HCT116 (cell line): ENCODE measurements at regions not wholly inside any gene's neighbourhood (a gene's known extent, or its start where the extent isn't known, plus 50 kb on each side); places are given as distances from the start of the nearest gene placed in this dataset.

Experiments
- ATAC-seq: fragments of 200-7000 bp; cut with Tn5 transposase; 2 replicates; pipeline ENCODE4 v1.9.1; 2020; ENCODE audit warnings: mild to moderate bottlenecking, moderate library complexity
- BruUV-seq: library from RNA; stranded (reverse); fragments of 400-500 nt; replicated peaks from 2 replicates; lab custom pipeline; 2021; lab: Mats Ljungman, UMichigan
- CTCF ChIA-PET: fragments of 300-600 bp; sonication (Branson Sonifier 250); formaldehyde crosslinking; loops from one replicate; lab custom pipeline; 2021; ENCODE audit warnings: antibody characterized with exemption; lab: Charles Lee
- POLR2A ChIA-PET: fragments of 300-600, 350-600 bp; sonication (Branson Sonifier 250); formaldehyde crosslinking; loops from one replicate; lab custom pipeline; 2021; ENCODE audit warnings: antibody characterized with exemption; lab: Charles Lee
- RAD21 ChIA-PET, 2 experiments: fragments of 300-600 bp; sonication (Branson Sonifier 250); formaldehyde crosslinking; loops; one replicate each; lab custom pipeline; 2023; ENCODE audit warnings: low total read pairs in 2 of 2; ENCODE audit not compliant: uncharacterized antibody in 2 of 2, unreplicated experiment in 2 of 2, low non-redundant PET in 1 of 2; lab: Charles Lee
- DNase-seq: peaks from one replicate; pipeline ENCODE4 v3.0.0-alpha.2; 2010; ENCODE audit warnings: low read depth, low spot score
- H2AFZ ChIP-seq: fragments of 200-600 bp; shearing (Covaris generic), sonication (generic); 2 replicates; pipeline ENCODE4 v1.6.1; 2017; ENCODE audit warnings: low read depth, mixed run types, mixed read lengths, antibody characterized with exemption, low read length; ENCODE audit not compliant: poor library complexity, severe bottlenecking
- H3K27ac ChIP-seq: 2 replicates; pipeline ENCODE4 v1.5.1; 2012; ENCODE audit warnings: low read depth, low read length
- H3K27me3 ChIP-seq: fragments of 200-600 bp; sonication (generic); 2 replicates; pipeline ENCODE4 v1.6.1; 2016; ENCODE audit warnings: mixed run types, low read length, mixed read lengths; ENCODE audit not compliant: insufficient read depth
- H3K36me3 ChIP-seq, 2 experiments: fragments of 200-500 bp in 1 of 2; fragments of 200-600 bp in 1 of 2; sonication (Bioruptor generic) in 1 of 2; sonication (generic) in 1 of 2; 2 replicates each; pipeline versions ENCODE4 v1.5.1 to v1.6.1; 2014 to 2016; ENCODE audit warnings: low read length in 2 of 2, inconsistent platforms in 1 of 2, mixed read lengths in 1 of 2, mixed run types in 1 of 2; ENCODE audit not compliant: insufficient read depth in 2 of 2, control insufficient read depth in 1 of 2
- H3K4me1 ChIP-seq, 2 experiments: fragments of 200-600 bp in 1 of 2; sonication (generic) in 1 of 2; 2 replicates each; pipeline versions ENCODE4 v1.5.1 to v1.6.1; 2012 to 2017; ENCODE audit warnings: low read length in 2 of 2, inconsistent platforms in 1 of 2, mild to moderate bottlenecking in 1 of 2, mixed read lengths in 1 of 2, mixed run types in 1 of 2, moderate library complexity in 1 of 2; ENCODE audit not compliant: insufficient read depth in 2 of 2, control insufficient read depth in 1 of 2
- H3K4me2 ChIP-seq: fragments of 200-600 bp; sonication (generic); 2 replicates; pipeline ENCODE4 v1.6.1; 2017; ENCODE audit warnings: mixed run types, low read length, mixed read lengths
- H3K4me3 ChIP-seq, 2 experiments: fragments of 200-600 bp in 1 of 2; sonication (generic) in 1 of 2; replicated peaks in 1 of 2; 2 replicates each; pipeline ENCODE4 v1.5.1; 2011 to 2016; ENCODE audit warnings: low read length in 2 of 2, control low read depth in 1 of 2, low read depth in 1 of 2, mild to moderate bottlenecking in 1 of 2, mixed read lengths in 1 of 2, mixed run types in 1 of 2
- H3K79me2 ChIP-seq: fragments of 200-600 bp; sonication (generic); 2 replicates; pipeline ENCODE4 v1.6.1; 2017; ENCODE audit warnings: mild to moderate bottlenecking, mixed run types, low read length, moderate library complexity, mixed read lengths; ENCODE audit not compliant: insufficient read depth
- H3K9ac ChIP-seq: fragments of 200-600 bp; sonication (generic); 2 replicates; pipeline ENCODE4 v1.6.1; 2016; ENCODE audit warnings: low read length, mixed read lengths
- H3K9me2 ChIP-seq: fragments of 200-600 bp; sonication (generic), shearing (Covaris generic); 2 replicates; pipeline ENCODE4 v1.6.1; 2017; ENCODE audit warnings: mixed run types, mild to moderate bottlenecking, moderate library complexity; ENCODE audit not compliant: insufficient read depth
- H3K9me3 ChIP-seq, 2 experiments: fragments of 200-500 bp in 1 of 2; fragments of 200-600 bp in 1 of 2; sonication (Bioruptor generic) in 1 of 2; sonication (generic) in 1 of 2; 2 replicates each; pipeline ENCODE4 v1.6.1; 2014 to 2017; ENCODE audit warnings: low read length in 2 of 2, mixed read lengths in 2 of 2, inconsistent platforms in 1 of 2, low read depth in 1 of 2, mild to moderate bottlenecking in 1 of 2, mixed run types in 1 of 2, moderate library complexity in 1 of 2; ENCODE audit not compliant: control insufficient read depth in 1 of 2, insufficient read depth in 1 of 2
- H4K20me1 ChIP-seq: fragments of 200-600 bp; sonication (generic), shearing (Covaris generic); 2 replicates; pipeline ENCODE4 v1.6.1; 2017; ENCODE audit warnings: mixed run types, mild to moderate bottlenecking, moderate library complexity; ENCODE audit not compliant: insufficient read depth
- ATF3 ChIP-seq: IDR thresholded peaks from 2 replicates; pipeline ENCODE4 v1.6.1; 2012
- CEBPB ChIP-seq: IDR thresholded peaks from 2 replicates; pipeline ENCODE4 v1.6.1; 2012; ENCODE audit warnings: low read depth
- ELF1 ChIP-seq: IDR thresholded peaks from 2 replicates; pipeline ENCODE4 v1.6.1; 2012; ENCODE audit warnings: low read depth, borderline replicate concordance
- EZH2 ChIP-seq: fragments of 200-600 bp; sonication (generic); IDR thresholded peaks from 2 replicates; pipeline ENCODE4 v1.6.1; 2017; ENCODE audit warnings: antibody characterized with exemption, mixed run types
- EZH2phosphoT487 ChIP-seq: fragments of 200-600 bp; IDR thresholded peaks from 2 replicates; pipeline ENCODE4 v1.6.1; 2018; ENCODE audit warnings: antibody characterized with exemption, borderline replicate concordance
- FOSL1 ChIP-seq: IDR thresholded peaks from 2 replicates; pipeline ENCODE4 v1.6.1; 2012; ENCODE audit warnings: low read depth
- POLR2AphosphoS5 ChIP-seq: IDR thresholded peaks from 2 replicates; pipeline ENCODE4 v1.6.1; 2011; ENCODE audit warnings: mild to moderate bottlenecking, low read depth, low read length, moderate library complexity
- RAD21 ChIP-seq: IDR thresholded peaks from 2 replicates; pipeline ENCODE4 v1.6.1; 2012; ENCODE audit warnings: low read depth, mild to moderate bottlenecking
- SIN3A ChIP-seq: IDR thresholded peaks from 2 replicates; pipeline ENCODE4 v1.6.1; 2012; ENCODE audit warnings: low read depth
- SRF ChIP-seq: IDR thresholded peaks from 2 replicates; pipeline ENCODE4 v1.6.1; 2012; ENCODE audit warnings: low read depth
- TCF7L2 ChIP-seq: IDR thresholded peaks from 2 replicates; pipeline ENCODE4 v1.7.0; 2011; ENCODE audit warnings: borderline replicate concordance, inconsistent platforms; ENCODE audit not compliant: insufficient read depth, insufficient read length; ENCODE audit errors: extremely low read depth
- YY1 ChIP-seq: IDR thresholded peaks from 2 replicates; pipeline ENCODE4 v1.6.1; 2011; ENCODE audit warnings: low read length, low read depth, moderate library complexity, mild to moderate bottlenecking; ENCODE audit not compliant: insufficient replicate concordance; ENCODE audit errors: extremely low read depth
- ZFX ChIP-seq: fragments of 450-650 bp; IDR thresholded peaks from 2 replicates; pipeline ENCODE4 v1.6.1; 2017
- ZNF274 ChIP-seq: fragments of 200-500 bp; sonication (Bioruptor generic); IDR thresholded peaks from 2 replicates; pipeline ENCODE4 v1.6.1; 2014; ENCODE audit warnings: mild to moderate bottlenecking, low read depth, low read length, inconsistent platforms
- intact Hi-C: fragments of 100-400 bp; cut with micrococcal nuclease; formaldehyde crosslinking; loops from 2 replicates; pipeline ENCODE4 v1.10.0; 2022

GRCh38 chr13:74986609-74987008, 495.4 kb downstream of the TBC1D4 start:
- H3K79me2 ChIP-seq = no peaks in the 10 kb centered on the region
- no peak overlapping the region for H3K9ac ChIP-seq
- no peaks in the 10 kb centered on the region for H3K9me2 ChIP-seq
- intact Hi-C loops = no loop called here
- no peaks in the 10 kb centered on the region for H4K20me1 ChIP-seq
- H3K36me3 ChIP-seq = no peaks in the 10 kb centered on the region
- H3K9me3 ChIP-seq = no peaks in the 10 kb centered on the region
- H2AFZ ChIP-seq = no peak overlapping the region
- no peak overlapping the region for H3K4me3 ChIP-seq
- H3K4me1 ChIP-seq = no peaks in the 10 kb centered on the region
- ChIA-PET CTCF (no interaction called here), POLR2A (no interaction called here), RAD21 (no interaction called here)
- no peak overlapping the region for H3K4me2 ChIP-seq
- DNase-seq (no peak), ATAC-seq (no peak)
- H3K27me3 ChIP-seq = no peaks in the 10 kb centered on the region
- BruUV-seq = no TSS peak
- H3K27ac ChIP-seq = no peak overlapping the region
- TF ChIP-seq ELF1 (no peak), FOSL1 (no peak)

- no peak for DNase-seq
Observed at GRCh38 chr13:74979703-74980102, 502.3 kb downstream of the TBC1D4 start.

More at GRCh38 chr13:74979703-74980102, 502.3 kb downstream of the TBC1D4 start:
- RAD21 ChIA-PET = no interaction called here
- ATAC-seq = no peak
- Histone ChIP-seq H4K20me1 (no peaks in the 10 kb centered on the region), H3K9ac (no peak overlapping the region), H3K27ac (no peak overlapping the region), H3K27me3 (no peaks in the 10 kb centered on the region), H3K36me3 (no peaks in the 10 kb centered on the region), H2AFZ (no peak overlapping the region), H3K4me1 (no peaks in the 10 kb centered on the region), H3K9me2 (no peaks in the 10 kb centered on the region), H3K9me3 (no peaks in the 10 kb centered on the region), H3K4me3 (no peak overlapping the region), H3K79me2 (no peaks in the 10 kb centered on the region), H3K4me2 (no peak overlapping the region)
- intact Hi-C loops = no loop called here
- POLR2A ChIA-PET = no interaction called here
- no peak for TF ChIP-seq EZH2phosphoT487
- TF ChIP-seq CEBPB = no peak
- TF ChIP-seq RAD21 = no peak
- TF ChIP-seq FOSL1 = no peak
- TF ChIP-seq ZFX = no peak
- TF ChIP-seq SRF = no peak
- TF ChIP-seq TCF7L2 = no peak
- TF ChIP-seq POLR2AphosphoS5 = no peak
- TF ChIP-seq YY1 = no peak
- TF ChIP-seq ZNF274 = no peak
- TF ChIP-seq EZH2 = no peak
- TF ChIP-seq ATF3 = no peak
- TF ChIP-seq SIN3A = no peak
- CTCF ChIA-PET = no interaction called here
- no TSS peak for BruUV-seq
